Mucosa of gallbladder (tissue), 1 donor: ENCODE measurements at regions not wholly inside any gene's neighbourhood (a gene's known extent, or its start where the extent isn't known, plus 50 kb on each side); places are given as distances from the start of the nearest gene placed in this dataset.

Source experiments
- DNase-seq: peaks from one replicate; pipeline ENCODE4 v3.0.0-alpha.2; 2020; ENCODE audit warnings: low spot score
- donor health status: DM: no; HTN: no; CAD: no.

GRCh38 chr15:61742591-61742990 lies 317.7 kb downstream of the VPS13C start:
- DNase-seq: no peak

GRCh38 chr15:61736790-61737189 lies 323.5 kb downstream of the VPS13C start:
- DNase-seq: no peak

GRCh38 chr15:61731099-61731498 lies 329.1 kb downstream of the VPS13C start:
- DNase-seq: no peak

- DNase-seq: no peak
Measured at GRCh38 chr15:61729646-61730045, 330.6 kb downstream of the VPS13C start.

GRCh38 chr15:61726166-61726565 lies 334.1 kb downstream of the VPS13C start:
- DNase-seq: no peak

- DNase-seq: no peak
Measured at GRCh38 chr15:61725251-61725650, 335.0 kb downstream of the VPS13C start.

- DNase-seq: no peak
Measured at GRCh38 chr15:61724251-61724939, 335.9 kb downstream of the VPS13C start.

GRCh38 chr15:61721418-61721817 lies 338.8 kb downstream of the VPS13C start:
- no peak for DNase-seq

- DNase-seq: no peak
Measured at GRCh38 chr15:61720197-61720704, 340.0 kb downstream of the VPS13C start.

- DNase-seq: no peak
Measured at GRCh38 chr15:61715082-61715481, 345.2 kb downstream of the VPS13C start.

- no peak for DNase-seq
Measured at GRCh38 chr15:61712129-61712759, 348.0 kb downstream of the VPS13C start.

- no peak for DNase-seq
Measured at GRCh38 chr15:61702224-61703020, 357.8 kb downstream of the VPS13C start.

- DNase-seq: no peak
Measured at GRCh38 chr15:61701455-61701854, 358.8 kb downstream of the VPS13C start.

GRCh38 chr15:61700803-61701202 lies 359.4 kb downstream of the VPS13C start:
- DNase-seq: no peak

- no peak for DNase-seq
Measured at GRCh38 chr15:61697796-61698195, 362.5 kb downstream of the VPS13C start.

GRCh38 chr15:61689067-61689466 lies 371.2 kb downstream of the VPS13C start:
- no peak for DNase-seq

- no peak for DNase-seq
Measured at GRCh38 chr15:61687651-61688050, 372.6 kb downstream of the VPS13C start.

GRCh38 chr15:61687124-61687523 lies 373.1 kb downstream of the VPS13C start:
- no peak for DNase-seq

GRCh38 chr15:61685971-61686370 lies 374.3 kb downstream of the VPS13C start:
- DNase-seq: no peak

GRCh38 chr15:61685534-61685933 lies 374.7 kb downstream of the VPS13C start:
- no peak for DNase-seq

GRCh38 chr15:61684749-61685467 lies 375.3 kb downstream of the VPS13C start:
- DNase-seq: no peak
